Temporal lobe (tissue), 1 donor: ENCODE measurements at regions not wholly inside any gene's neighbourhood (a gene's known extent, or its start where the extent isn't known, plus 50 kb on each side); places are given as distances from the start of the nearest gene placed in this dataset. TPM values are rescaled to one million over a fixed set of nuclear protein-coding genes. Genes with fewer than 3 reads are reported as not detected.

ENCODE experiments used
- small RNA-seq: library from RNA; depleted of rRNA; stranded (forward); fragments of <200 nt; gene quantifications from one replicate; pipeline ENCODE3, GENCODE V24; 2014; ENCODE audit warnings: low replicate concordance

Small RNA genes lying in the stretch of these regions (small RNA-seq; reads per million reads assigned to genes)
- gene COX6B1P7: not detected
